Globus pallidus (tissue), 1 donor: ENCODE measurements at regions not wholly inside any gene's neighbourhood (a gene's known extent, or its start where the extent isn't known, plus 50 kb on each side); places are given as distances from the start of the nearest gene placed in this dataset.

Experiments
- DNase-seq: peaks from one replicate; pipeline ENCODE4 v3.0.0-alpha.2; 2015; ENCODE audit warnings: low spot score

- no peak for DNase-seq
Observed at GRCh38 chr3:66165660-66166059, 55.1 kb upstream of the SLC25A26 start.

- DNase-seq, result no peak
Observed at GRCh38 chr3:66164155-66164554, 56.6 kb upstream of the SLC25A26 start.

- DNase-seq, result no peak
Observed at GRCh38 chr3:66163222-66163621, 57.6 kb upstream of the SLC25A26 start.

GRCh38 chr3:66162766-66163165 lies 58.0 kb upstream of the SLC25A26 start:
- no peak for DNase-seq

- no peak for DNase-seq
Observed at GRCh38 chr3:66158933-66159683, 61.7 kb upstream of the SLC25A26 start.

- no peak for DNase-seq
Observed at GRCh38 chr3:66154444-66154861, 66.3 kb upstream of the SLC25A26 start.

- DNase-seq, result peak; percentile 11
Observed at GRCh38 chr3:66153481-66154443, 67.0 kb upstream of the SLC25A26 start.

GRCh38 chr3:66152336-66152735 lies 68.5 kb upstream of the SLC25A26 start:
- no peak for DNase-seq

GRCh38 chr3:66150977-66151376 lies 69.8 kb upstream of the SLC25A26 start:
- DNase-seq, result no peak

GRCh38 chr3:66149269-66149668 lies 71.5 kb upstream of the SLC25A26 start:
- no peak for DNase-seq

GRCh38 chr3:66145408-66145733 lies 75.4 kb upstream of the SLC25A26 start:
- no peak for DNase-seq

GRCh38 chr3:66144568-66145407 lies 76.0 kb upstream of the SLC25A26 start:
- no peak for DNase-seq

- DNase-seq, result no peak
Observed at GRCh38 chr3:66142079-66142478, 78.7 kb upstream of the SLC25A26 start.

GRCh38 chr3:66140743-66141372 lies 79.9 kb upstream of the SLC25A26 start:
- DNase-seq, result no peak

GRCh38 chr3:66140106-66140505 lies 80.7 kb upstream of the SLC25A26 start:
- DNase-seq, result no peak

GRCh38 chr3:66139415-66139814 lies 81.4 kb upstream of the SLC25A26 start:
- DNase-seq, result no peak

- peak; percentile 51 for DNase-seq
Observed at GRCh38 chr3:66138336-66139313, 82.2 kb upstream of the SLC25A26 start.

GRCh38 chr3:66136597-66136996 lies 84.2 kb upstream of the SLC25A26 start:
- no peak for DNase-seq

- no peak for DNase-seq
Observed at GRCh38 chr3:66133853-66134445, 86.9 kb upstream of the SLC25A26 start.
